HCT116 (cell line): ENCODE measurements at regions not wholly inside any gene's neighbourhood (a gene's known extent, or its start where the extent isn't known, plus 50 kb on each side); places are given as distances from the start of the nearest gene placed in this dataset.

ENCODE experiments used
- ATAC-seq: fragments of 200-7000 bp; cut with Tn5 transposase; 2 replicates; pipeline ENCODE4 v1.9.1; 2020; ENCODE audit warnings: mild to moderate bottlenecking, moderate library complexity
- BruUV-seq: library from RNA; stranded (reverse); fragments of 400-500 nt; replicated peaks from 2 replicates; lab custom pipeline; 2021; lab: Mats Ljungman, UMichigan
- CTCF ChIA-PET: fragments of 300-600 bp; sonication (Branson Sonifier 250); formaldehyde crosslinking; loops from one replicate; lab custom pipeline; 2021; ENCODE audit warnings: antibody characterized with exemption; lab: Charles Lee
- POLR2A ChIA-PET: fragments of 300-600, 350-600 bp; sonication (Branson Sonifier 250); formaldehyde crosslinking; loops from one replicate; lab custom pipeline; 2021; ENCODE audit warnings: antibody characterized with exemption; lab: Charles Lee
- RAD21 ChIA-PET, 2 experiments: fragments of 300-600 bp; sonication (Branson Sonifier 250); formaldehyde crosslinking; loops; one replicate each; lab custom pipeline; 2023; ENCODE audit warnings: low total read pairs in 2 of 2; ENCODE audit not compliant: uncharacterized antibody in 2 of 2, unreplicated experiment in 2 of 2, low non-redundant PET in 1 of 2; lab: Charles Lee
- DNase-seq: peaks from one replicate; pipeline ENCODE4 v3.0.0-alpha.2; 2010; ENCODE audit warnings: low read depth, low spot score
- H2AFZ ChIP-seq: fragments of 200-600 bp; shearing (Covaris generic), sonication (generic); 2 replicates; pipeline ENCODE4 v1.6.1; 2017; ENCODE audit warnings: low read depth, mixed run types, mixed read lengths, antibody characterized with exemption, low read length; ENCODE audit not compliant: poor library complexity, severe bottlenecking
- H3K27ac ChIP-seq: 2 replicates; pipeline ENCODE4 v1.5.1; 2012; ENCODE audit warnings: low read depth, low read length
- H3K27me3 ChIP-seq: fragments of 200-600 bp; sonication (generic); 2 replicates; pipeline ENCODE4 v1.6.1; 2016; ENCODE audit warnings: mixed run types, low read length, mixed read lengths; ENCODE audit not compliant: insufficient read depth
- H3K36me3 ChIP-seq, 2 experiments: fragments of 200-500 bp in 1 of 2; fragments of 200-600 bp in 1 of 2; sonication (Bioruptor generic) in 1 of 2; sonication (generic) in 1 of 2; 2 replicates each; pipeline versions ENCODE4 v1.5.1 to v1.6.1; 2014 to 2016; ENCODE audit warnings: low read length in 2 of 2, inconsistent platforms in 1 of 2, mixed read lengths in 1 of 2, mixed run types in 1 of 2; ENCODE audit not compliant: insufficient read depth in 2 of 2, control insufficient read depth in 1 of 2
- H3K4me1 ChIP-seq, 2 experiments: fragments of 200-600 bp in 1 of 2; sonication (generic) in 1 of 2; 2 replicates each; pipeline versions ENCODE4 v1.5.1 to v1.6.1; 2012 to 2017; ENCODE audit warnings: low read length in 2 of 2, inconsistent platforms in 1 of 2, mild to moderate bottlenecking in 1 of 2, mixed read lengths in 1 of 2, mixed run types in 1 of 2, moderate library complexity in 1 of 2; ENCODE audit not compliant: insufficient read depth in 2 of 2, control insufficient read depth in 1 of 2
- H3K4me2 ChIP-seq: fragments of 200-600 bp; sonication (generic); 2 replicates; pipeline ENCODE4 v1.6.1; 2017; ENCODE audit warnings: mixed run types, low read length, mixed read lengths
- H3K4me3 ChIP-seq, 2 experiments: fragments of 200-600 bp in 1 of 2; sonication (generic) in 1 of 2; replicated peaks in 1 of 2; 2 replicates each; pipeline ENCODE4 v1.5.1; 2011 to 2016; ENCODE audit warnings: low read length in 2 of 2, control low read depth in 1 of 2, low read depth in 1 of 2, mild to moderate bottlenecking in 1 of 2, mixed read lengths in 1 of 2, mixed run types in 1 of 2
- H3K79me2 ChIP-seq: fragments of 200-600 bp; sonication (generic); 2 replicates; pipeline ENCODE4 v1.6.1; 2017; ENCODE audit warnings: mild to moderate bottlenecking, mixed run types, low read length, moderate library complexity, mixed read lengths; ENCODE audit not compliant: insufficient read depth
- H3K9ac ChIP-seq: fragments of 200-600 bp; sonication (generic); 2 replicates; pipeline ENCODE4 v1.6.1; 2016; ENCODE audit warnings: low read length, mixed read lengths
- H3K9me2 ChIP-seq: fragments of 200-600 bp; sonication (generic), shearing (Covaris generic); 2 replicates; pipeline ENCODE4 v1.6.1; 2017; ENCODE audit warnings: mixed run types, mild to moderate bottlenecking, moderate library complexity; ENCODE audit not compliant: insufficient read depth
- H3K9me3 ChIP-seq, 2 experiments: fragments of 200-500 bp in 1 of 2; fragments of 200-600 bp in 1 of 2; sonication (Bioruptor generic) in 1 of 2; sonication (generic) in 1 of 2; 2 replicates each; pipeline ENCODE4 v1.6.1; 2014 to 2017; ENCODE audit warnings: low read length in 2 of 2, mixed read lengths in 2 of 2, inconsistent platforms in 1 of 2, low read depth in 1 of 2, mild to moderate bottlenecking in 1 of 2, mixed run types in 1 of 2, moderate library complexity in 1 of 2; ENCODE audit not compliant: control insufficient read depth in 1 of 2, insufficient read depth in 1 of 2
- H4K20me1 ChIP-seq: fragments of 200-600 bp; sonication (generic), shearing (Covaris generic); 2 replicates; pipeline ENCODE4 v1.6.1; 2017; ENCODE audit warnings: mixed run types, mild to moderate bottlenecking, moderate library complexity; ENCODE audit not compliant: insufficient read depth
- EZH2phosphoT487 ChIP-seq: fragments of 200-600 bp; IDR thresholded peaks from 2 replicates; pipeline ENCODE4 v1.6.1; 2018; ENCODE audit warnings: antibody characterized with exemption, borderline replicate concordance
- JUND ChIP-seq: IDR thresholded peaks from 2 replicates; pipeline ENCODE4 v1.6.1; 2012
- MAX ChIP-seq: IDR thresholded peaks from 2 replicates; pipeline ENCODE4 v1.6.1; 2012
- POLR2AphosphoS5 ChIP-seq: IDR thresholded peaks from 2 replicates; pipeline ENCODE4 v1.6.1; 2011; ENCODE audit warnings: mild to moderate bottlenecking, low read depth, low read length, moderate library complexity
- RAD21 ChIP-seq: IDR thresholded peaks from 2 replicates; pipeline ENCODE4 v1.6.1; 2012; ENCODE audit warnings: low read depth, mild to moderate bottlenecking
- SIN3A ChIP-seq: IDR thresholded peaks from 2 replicates; pipeline ENCODE4 v1.6.1; 2012; ENCODE audit warnings: low read depth
- SP1 ChIP-seq: IDR thresholded peaks from 2 replicates; pipeline ENCODE4 v1.6.1; 2012; ENCODE audit warnings: low read depth
- YY1 ChIP-seq: IDR thresholded peaks from 2 replicates; pipeline ENCODE4 v1.6.1; 2011; ENCODE audit warnings: low read length, low read depth, moderate library complexity, mild to moderate bottlenecking; ENCODE audit not compliant: insufficient replicate concordance; ENCODE audit errors: extremely low read depth
- ZFX ChIP-seq: fragments of 450-650 bp; IDR thresholded peaks from 2 replicates; pipeline ENCODE4 v1.6.1; 2017
- ZNF274 ChIP-seq: fragments of 200-500 bp; sonication (Bioruptor generic); IDR thresholded peaks from 2 replicates; pipeline ENCODE4 v1.6.1; 2014; ENCODE audit warnings: mild to moderate bottlenecking, low read depth, low read length, inconsistent platforms
- intact Hi-C: fragments of 100-400 bp; cut with micrococcal nuclease; formaldehyde crosslinking; loops from 2 replicates; pipeline ENCODE4 v1.10.0; 2022
- TF ChIP-seq, protein P1 (sequence below), 3 experiments: fragments of 200-600 bp in 1 of 3; sonication (generic) in 1 of 3; IDR thresholded peaks in 2 of 3; conservative IDR thresholded peaks in 1 of 3; 2 replicates each; pipeline ENCODE4 v1.5.1; 2012 to 2017; ENCODE audit warnings: low read depth in 2 of 3, low read length in 2 of 3, antibody characterized with exemption in 1 of 3, borderline replicate concordance in 1 of 3, control low read depth in 1 of 3, mild to moderate bottlenecking in 1 of 3, mixed read lengths in 1 of 3, mixed run types in 1 of 3, moderate library complexity in 1 of 3; ENCODE audit not compliant: insufficient read depth in 1 of 3

DNA sequence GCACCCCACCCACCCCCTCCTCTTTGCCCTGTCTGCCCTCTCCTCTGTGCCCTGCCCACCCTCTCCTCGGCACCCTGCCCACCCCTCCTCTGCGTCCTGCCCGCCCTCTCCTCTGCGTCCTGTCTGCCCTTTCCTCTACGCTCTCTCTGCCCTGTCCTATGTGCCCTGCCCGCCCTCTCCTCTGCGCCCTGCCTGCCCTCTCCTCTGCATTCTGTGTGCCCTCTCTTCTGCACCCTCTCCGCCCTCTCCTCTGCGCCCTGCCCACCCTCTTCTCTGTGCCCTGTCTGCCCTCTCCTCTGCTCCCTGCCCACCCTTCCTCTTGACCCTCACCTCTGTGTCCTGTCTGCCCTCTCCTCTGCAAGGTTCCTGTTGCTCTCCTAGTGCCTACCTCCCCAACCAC lies 233.6 kb downstream of the SMAD2 start:
- Histone ChIP-seq H3K9me3 (no peaks in the 10 kb centered on the region), H3K4me3 (no peak overlapping the region), H3K27ac (no peak overlapping the region), H3K4me2 (no peak overlapping the region), H3K79me2 (no peaks in the 10 kb centered on the region), H3K9ac (no peak overlapping the region), H3K27me3 (peaks cover 58% of the 10 kb centered on the region), H3K4me1 (no peaks in the 10 kb centered on the region), H3K36me3 (no peaks in the 10 kb centered on the region), H4K20me1 (no peaks in the 10 kb centered on the region), H3K9me2 (no peaks in the 10 kb centered on the region), H2AFZ (no peak overlapping the region)
- ChIA-PET POLR2A (no interaction called here), CTCF (no interaction called here), RAD21 (no interaction called here)
- DNase-seq (no peak), ATAC-seq (no peak)
- intact Hi-C loops: no loop called here
- no peak for TF ChIP-seq EZH2phosphoT487
- TF ChIP-seq SP1: no peak
- TF ChIP-seq, protein P1, sequence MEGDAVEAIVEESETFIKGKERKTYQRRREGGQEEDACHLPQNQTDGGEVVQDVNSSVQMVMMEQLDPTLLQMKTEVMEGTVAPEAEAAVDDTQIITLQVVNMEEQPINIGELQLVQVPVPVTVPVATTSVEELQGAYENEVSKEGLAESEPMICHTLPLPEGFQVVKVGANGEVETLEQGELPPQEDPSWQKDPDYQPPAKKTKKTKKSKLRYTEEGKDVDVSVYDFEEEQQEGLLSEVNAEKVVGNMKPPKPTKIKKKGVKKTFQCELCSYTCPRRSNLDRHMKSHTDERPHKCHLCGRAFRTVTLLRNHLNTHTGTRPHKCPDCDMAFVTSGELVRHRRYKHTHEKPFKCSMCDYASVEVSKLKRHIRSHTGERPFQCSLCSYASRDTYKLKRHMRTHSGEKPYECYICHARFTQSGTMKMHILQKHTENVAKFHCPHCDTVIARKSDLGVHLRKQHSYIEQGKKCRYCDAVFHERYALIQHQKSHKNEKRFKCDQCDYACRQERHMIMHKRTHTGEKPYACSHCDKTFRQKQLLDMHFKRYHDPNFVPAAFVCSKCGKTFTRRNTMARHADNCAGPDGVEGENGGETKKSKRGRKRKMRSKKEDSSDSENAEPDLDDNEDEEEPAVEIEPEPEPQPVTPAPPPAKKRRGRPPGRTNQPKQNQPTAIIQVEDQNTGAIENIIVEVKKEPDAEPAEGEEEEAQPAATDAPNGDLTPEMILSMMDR (IDR thresholded peaks at IDR 0.05 in 2 of 3, conservative IDR thresholded peaks at IDR 0.05 in 1 of 3; ENCODE audit: borderline replicate concordance in 1 of 3, insufficient read depth in 1 of 3, low read depth in 2 of 3, low read length in 2 of 3): no peak
- no peak for TF ChIP-seq ZNF274
- TF ChIP-seq JUND: no peak
- TF ChIP-seq ZFX: no peak
- TF ChIP-seq SIN3A: no peak
- no peak for TF ChIP-seq RAD21
- TF ChIP-seq POLR2AphosphoS5: no peak
- TF ChIP-seq MAX: no peak
- no peak for TF ChIP-seq YY1
- no TSS peak for BruUV-seq
